GM12878 (cell line): ENCODE measurements at regions not wholly inside any gene's neighbourhood (a gene's known extent, or its start where the extent isn't known, plus 50 kb on each side); places are given as distances from the start of the nearest gene placed in this dataset.

ENCODE experiments used
- ATAC-seq: fragments of 200-7000 bp; cut with Tn5 transposase; 3 replicates; pipeline ENCODE4 v1.9.1; 2020; ENCODE audit warnings: mild to moderate bottlenecking, moderate library complexity
- BruUV-seq: library from RNA; stranded (reverse); fragments of 400-500 nt; replicated peaks from 2 replicates; lab custom pipeline; 2021; lab: Mats Ljungman, UMichigan
- CTCF ChIA-PET: fragments of 300-600 bp; sonication (Branson Sonifier 250); formaldehyde crosslinking; extraction: SDS; loops from one replicate; lab custom pipeline; 2021; ENCODE audit warnings: inconsistent platforms; lab: Yijun Ruan, JAX
- POLR2A ChIA-PET: fragments of 350-600 bp; formaldehyde crosslinking; extraction: SDS; loops from one replicate; lab custom pipeline; 2021; ENCODE audit warnings: inconsistent platforms; lab: Charles Lee
- RAD21 ChIA-PET: fragments of 300-600 bp; sonication (Branson Sonifier 250); formaldehyde crosslinking; loops from one replicate; lab custom pipeline; 2023; ENCODE audit warnings: antibody characterized with exemption; ENCODE audit not compliant: unreplicated experiment; lab: Charles Lee
- SMC1A ChIA-PET: fragments of 300-600 bp; sonication (Branson Sonifier 250); formaldehyde crosslinking; loops from one replicate; lab custom pipeline; 2023; ENCODE audit not compliant: unreplicated experiment, uncharacterized antibody; lab: Charles Lee
- DNase-seq: peaks from one replicate; pipeline ENCODE4 v3.0.0-alpha.2; 2011; ENCODE audit warnings: low read depth, low spot score
- FAIRE-seq: peaks from 3 replicates; lab custom pipeline; 2011; peaks lifted over from hg19 to GRCh38; lab: Jason Lieb, UNC
- H2AFZ ChIP-seq: 2 replicates; pipeline ENCODE4 v1.6.0; 2011; ENCODE audit warnings: low read depth, low read length, control low read depth; ENCODE audit not compliant: control insufficient read depth
- H3K27ac ChIP-seq: 2 replicates; pipeline ENCODE4 v1.5.1; 2011; ENCODE audit warnings: control low read depth; ENCODE audit not compliant: control insufficient read depth, insufficient read depth
- H3K27me3 ChIP-seq, 2 experiments: replicated peaks in 1 of 2; 2 replicates each; pipeline versions ENCODE4 v1.6.0 to v1.6.1; 2011; ENCODE audit warnings: low read length in 1 of 2; ENCODE audit not compliant: control insufficient read depth in 2 of 2, insufficient read depth in 2 of 2
- H3K36me3 ChIP-seq, 2 experiments: 2 replicates each; pipeline ENCODE4 v1.5.1; 2011; ENCODE audit warnings: low read length in 1 of 2; ENCODE audit not compliant: control insufficient read depth in 2 of 2, insufficient read depth in 2 of 2
- H3K4me1 ChIP-seq: 2 replicates; pipeline ENCODE4 v1.6.1; 2011; ENCODE audit warnings: mild to moderate bottlenecking, low read length, moderate library complexity, mixed read lengths; ENCODE audit not compliant: control insufficient read depth, insufficient read depth
- H3K4me2 ChIP-seq: 2 replicates; pipeline ENCODE4 v1.6.0; 2011; ENCODE audit warnings: control low read depth; ENCODE audit not compliant: control insufficient read depth, insufficient read depth
- H3K4me3 ChIP-seq: fragments of 200-600 bp; sonication (generic); 2 replicates; pipeline ENCODE4 v1.5.1; 2016
- H3K79me2 ChIP-seq: 2 replicates; pipeline ENCODE4 v1.6.0; 2011; ENCODE audit warnings: low read length; ENCODE audit not compliant: control insufficient read depth, insufficient read depth
- H3K9ac ChIP-seq: 2 replicates; pipeline ENCODE4 v1.8.0; 2011; ENCODE audit warnings: low read length, control low read depth, mixed read lengths; ENCODE audit not compliant: control insufficient read depth, insufficient read depth
- H3K9me3 ChIP-seq: replicated peaks from 3 replicates; pipeline ENCODE4 v1.5.1; 2011; ENCODE audit warnings: mild to moderate bottlenecking, low read length; ENCODE audit not compliant: control insufficient read depth, insufficient read depth
- H4K20me1 ChIP-seq: 2 replicates; pipeline ENCODE4 v1.6.0; 2011; ENCODE audit not compliant: control insufficient read depth, insufficient read depth
- MTA3 ChIP-seq: IDR thresholded peaks from 2 replicates; pipeline ENCODE4 v1.6.1; 2012; ENCODE audit warnings: low read length, inconsistent platforms, borderline replicate concordance
- PKNOX1 ChIP-seq: fragments of 450-650 bp; IDR thresholded peaks from 2 replicates; pipeline ENCODE4 v1.6.1; 2016; ENCODE audit warnings: mild to moderate bottlenecking
- RFX5 ChIP-seq: IDR thresholded peaks from 2 replicates; pipeline ENCODE4 v1.6.1; 2011; ENCODE audit warnings: low read depth, low read length, improper control_type of control experiment
- WGBS: methylation state at CpG from one replicate; pipeline ENCODE4 v1.1.6; 2016; ENCODE audit warnings: low lambda C conversion rate; ENCODE audit not compliant: insufficient replicate concordance, insufficient coverage; ENCODE audit errors: missing lambda C conversion rate; 5-methylcytosine and 5-hydroxymethylcytosine counted together
- in situ Hi-C: fragments of 300-500 bp; cut with MboI; formaldehyde crosslinking; loops from 9 replicates; pipeline ENCODE4 v1.14.3; 2018; ENCODE audit warnings: mixed read lengths
- intact Hi-C: fragments of 100-400 bp; cut with micrococcal nuclease; formaldehyde crosslinking; loops from one replicate; pipeline ENCODE4 v1.14.2; 2022; ENCODE audit not compliant: unreplicated experiment

GRCh38 chr3:124634210-124635168 lies 95.8 kb upstream of the UMPS start:
- no peak overlapping the region for H3K9ac ChIP-seq
- ATAC-seq, result peak; percentile 53
- H3K4me1 ChIP-seq, result peaks cover 22% of the 10 kb centered on the region
- H3K4me2 ChIP-seq, result peak overlapping the region; percentile 14; the same call in 1 of the 2 replicates
- TF ChIP-seq MTA3, result no peak
- 0 out of 2 replicates have a peak, but pooled peaks have one; percentile 50 for TF ChIP-seq PKNOX1
- TF ChIP-seq RFX5, result no peak
- H3K4me3 ChIP-seq, result no peak overlapping the region
- intact Hi-C loops, result no loop called here
- peak; percentile 47 for FAIRE-seq
- POLR2A ChIA-PET, result interaction anchor here (1.3 to 2.1 kb wide), 3 partner anchors 15 to 69 kb away, joined by 3 to 8 read pairs (median 4); no protein-coding TSS in a partner anchor
- H3K9me3 ChIP-seq, result no peaks in the 10 kb centered on the region
- SMC1A ChIA-PET, result interaction anchor here (0.6 to 5.0 kb wide), 13 partner anchors 9 to 63 kb away, joined by 3 to 34 read pairs (median 6); no protein-coding TSS in a partner anchor
- H3K36me3 ChIP-seq, result no peaks in the 10 kb centered on the region
- CTCF ChIA-PET, result interaction anchor here (0.8 to 3.7 kb wide), 7 partner anchors 17 to 65 kb away, joined by 3 to 18 read pairs (median 4); no protein-coding TSS in a partner anchor
- H2AFZ ChIP-seq, result peak overlapping the region; percentile 37
- no peak for DNase-seq
- no peak overlapping the region for H3K27ac ChIP-seq
- no peaks in the 10 kb centered on the region for H4K20me1 ChIP-seq
- H3K27me3 ChIP-seq, result no peaks in the 10 kb centered on the region
- BruUV-seq, result no TSS peak
- H3K79me2 ChIP-seq, result no peaks in the 10 kb centered on the region
- RAD21 ChIA-PET, result interaction anchor here (0.8 to 4.8 kb wide), 7 partner anchors 9 to 64 kb away, joined by 3 to 43 read pairs (median 4); no protein-coding TSS in a partner anchor
- 48% methylated on average over 15 of the region's 15 CpGs for WGBS
- in situ Hi-C loops, result no loop called here
